ENCODE measurements at regions not wholly inside any gene's neighbourhood (a gene's known extent, or its start where the extent isn't known, plus 50 kb on each side); places are given as distances from the start of the nearest gene placed in this dataset.

GRCh38 chr20:22404419-22405170, 179.8 kb downstream of the FOXA2 start:
- intact Hi-C loops (cut with DNase I) = no loop called here
- no peaks in the 10 kb centered on the region for H3K4me1 ChIP-seq (replicated peaks in 1 of 2)
- H3K9me3 ChIP-seq (replicated peaks in 1 of 3) = no peaks in the 10 kb centered on the region
- no peaks in the 10 kb centered on the region for H3K36me3 ChIP-seq (replicated peaks in 1 of 2)
- WGBS, 4 donors = 39 to 46% (median 40%) methylated on average over 5 to 7 of the region's 7 CpGs
- peak overlapping the region in 1 of 4 donors; percentile 42 for H3K4me3 ChIP-seq
- TF ChIP-seq POLR2A (IDR thresholded peaks at IDR 0.05) (no peak), CTCF (IDR thresholded peaks at IDR 0.05) (no peak)
- H3K27me3 ChIP-seq = no peaks in the 10 kb centered on the region
- H3K27ac ChIP-seq = no peak overlapping the region
- no peak for DNase-seq

- TF ChIP-seq POLR2A (IDR thresholded peaks at IDR 0.05) = no peak
- TF ChIP-seq CTCF (IDR thresholded peaks at IDR 0.05) = no peak
- intact Hi-C loops (cut with DNase I) = no loop called here
- H3K27ac ChIP-seq = no peak overlapping the region
Observed at GRCh38 chr20:22403632-22404361, 180.6 kb downstream of the FOXA2 start.

GRCh38 chr20:22403022-22403631, 181.2 kb downstream of the FOXA2 start:
- intact Hi-C loops (cut with DNase I) = no loop called here
- peak overlapping the region in 1 of 4 donors; percentile 42 for H3K4me3 ChIP-seq
- no peaks in the 10 kb centered on the region for H3K4me1 ChIP-seq (replicated peaks in 1 of 2)
- 25 to 29% (median 26%) methylated on average over 13 of the region's 13 CpGs for WGBS, 4 donors
- no peak for TF ChIP-seq CTCF (IDR thresholded peaks at IDR 0.05)
- no peak for TF ChIP-seq POLR2A (IDR thresholded peaks at IDR 0.05)
- no peak overlapping the region for H3K27ac ChIP-seq
- DNase-seq = no peak
- H3K9me3 ChIP-seq (replicated peaks in 1 of 3) = no peaks in the 10 kb centered on the region
- H3K27me3 ChIP-seq = no peaks in the 10 kb centered on the region
- no peaks in the 10 kb centered on the region for H3K36me3 ChIP-seq (replicated peaks in 1 of 2)

More at GRCh38 chr20:22403632-22404361, 180.6 kb downstream of the FOXA2 start:
- H3K4me3 ChIP-seq = peak overlapping the region in 1 of 4 donors; percentile 42
- DNase-seq = no peak
- 23 to 25% (median 24%) methylated on average over 13 of the region's 13 CpGs for WGBS, 4 donors
- H3K9me3 ChIP-seq (replicated peaks in 1 of 3) = no peaks in the 10 kb centered on the region
- H3K36me3 ChIP-seq (replicated peaks in 1 of 2) = no peaks in the 10 kb centered on the region
- H3K27me3 ChIP-seq = no peaks in the 10 kb centered on the region
- no peaks in the 10 kb centered on the region for H3K4me1 ChIP-seq (replicated peaks in 1 of 2)

GRCh38 chr20:22402550-22402949, 181.8 kb downstream of the FOXA2 start:
- WGBS, 4 donors = 79 to 87% (median 85%) methylated on average over 7 of the region's 7 CpGs
- no peak overlapping the region for H3K27ac ChIP-seq

More at GRCh38 chr20:22402550-22402949, 181.8 kb downstream of the FOXA2 start:
- H3K36me3 ChIP-seq (replicated peaks in 1 of 2) = no peaks in the 10 kb centered on the region
- H3K4me3 ChIP-seq = no peak overlapping the region
- H3K27me3 ChIP-seq = no peaks in the 10 kb centered on the region
- TF ChIP-seq CTCF (IDR thresholded peaks at IDR 0.05) (no peak), POLR2A (IDR thresholded peaks at IDR 0.05) (no peak)
- intact Hi-C loops (cut with DNase I) = no loop called here
- H3K9me3 ChIP-seq (replicated peaks in 1 of 3) = no peaks in the 10 kb centered on the region
- no peaks in the 10 kb centered on the region for H3K4me1 ChIP-seq (replicated peaks in 1 of 2)
- no peak for DNase-seq
